ENCODE measurements at regions not wholly inside any gene's neighbourhood (a gene's known extent, or its start where the extent isn't known, plus 50 kb on each side); places are given as distances from the start of the nearest gene placed in this dataset.

- Mint-ChIP-seq H3K36me3 (ENCODE audit: insufficient read depth in 1 of 3, low read depth in 3 of 3) (peaks cover 0 to 2% (median 2%) of the 10 kb centered on the region in 3 experiments; a peak in 2 of 7 replicates), H3K27ac (no peak overlapping the region), H3K4me1 (peaks cover 4 to 5% of the 10 kb centered on the region in 2 experiments), H3K27me3 (ENCODE audit: low read depth) (no peaks in the 10 kb centered on the region), H3K9me3 (no peaks in the 10 kb centered on the region), H3K4me3 (no peak overlapping the region)
- no peak overlapping the region for H3K14ac ChIP-seq (ENCODE audit: insufficient read depth, low read length)
- no peaks in the 10 kb centered on the region for H3K79me1 ChIP-seq (ENCODE audit: insufficient read depth, low read depth, low read length, poor library complexity, severe bottlenecking)
- H3K4me2 ChIP-seq (ENCODE audit: insufficient read depth, insufficient read length, low read length) = no peak overlapping the region
- H3K27me3 ChIP-seq (ENCODE audit: insufficient read depth, low read length) = no peaks in the 10 kb centered on the region
- no peaks in the 10 kb centered on the region for H3K9me3 ChIP-seq (ENCODE audit: control insufficient read depth, low read depth, low read length)
- no peak overlapping the region for H2BK5ac ChIP-seq (ENCODE audit: insufficient read length, low read length)
- no peak overlapping the region for H3K18ac ChIP-seq (ENCODE audit: insufficient read length, low read depth, low read length)
- DNase-seq = no peak
- H3K4ac ChIP-seq (ENCODE audit: low read depth, low read length) = no peak overlapping the region
- H2BK20ac ChIP-seq (ENCODE audit: low read depth, low read length, poor library complexity, severe bottlenecking) = no peak overlapping the region
- no peak overlapping the region for H3T11ph ChIP-seq (ENCODE audit: low read length)
- H4K5ac ChIP-seq (ENCODE audit: insufficient read length, low read depth, low read length) = no peak overlapping the region
- H3K79me2 ChIP-seq (ENCODE audit: insufficient read depth, low read length) = no peaks in the 10 kb centered on the region
- H2BK12ac ChIP-seq (ENCODE audit: insufficient read length, low read depth, low read length) = no peak overlapping the region
- no peak for TF ChIP-seq CTCF (conservative IDR thresholded peaks at IDR 0.05)
- H3K27ac ChIP-seq (ENCODE audit: insufficient read length, low read depth, low read length) = no peak overlapping the region
- no CpG with 5 or more reads among the region's 3 CpGs for WGBS (ENCODE audit: extremely low coverage, insufficient read length, low lambda C conversion rate)
- H3K56ac ChIP-seq (ENCODE audit: insufficient read length, low read depth, low read length) = no peak overlapping the region
- H3K23me2 ChIP-seq (ENCODE audit: insufficient read length, low read depth, low read length, poor library complexity, severe bottlenecking) = no peaks in the 10 kb centered on the region
- no peak overlapping the region for H3K9ac ChIP-seq (ENCODE audit: extremely low read depth, insufficient read length, low read length)
- no peak overlapping the region for H4K91ac ChIP-seq (ENCODE audit: insufficient read length, low read depth, low read length)
- H3K4me1 ChIP-seq (ENCODE audit: insufficient read depth, low read length) = no peaks in the 10 kb centered on the region
- no peak overlapping the region for H2BK15ac ChIP-seq (ENCODE audit: low read depth, low read length)
- no peaks in the 10 kb centered on the region for H4K20me1 ChIP-seq (ENCODE audit: control insufficient read depth, insufficient read depth, insufficient read length)
- no peak overlapping the region for H2BK120ac ChIP-seq (ENCODE audit: low read depth, low read length, poor library complexity, severe bottlenecking)
- no peak overlapping the region for H2AK5ac ChIP-seq (ENCODE audit: insufficient read length, low read length)
- H3K23ac ChIP-seq (ENCODE audit: insufficient read length, low read depth, low read length) = no peak overlapping the region
- no peak overlapping the region for H2AFZ ChIP-seq (ENCODE audit: low read length)
- no peak overlapping the region for H4K8ac ChIP-seq (replicated peaks; ENCODE audit: insufficient read length, low read depth, low read length)
Measured at GRCh38 chr12:46981622-46982021, 97.8 kb upstream of the PCED1B start.

All from H9 (cell line).